Chondrocyte (in vitro differentiated cells): ENCODE measurements at regions not wholly inside any gene's neighbourhood (a gene's known extent, or its start where the extent isn't known, plus 50 kb on each side); places are given as distances from the start of the nearest gene placed in this dataset.

Experiments used
- DNase-seq: peaks from one replicate; pipeline ENCODE4 v3.0.0; 2021; ENCODE audit warnings: mixed read lengths, low spot score
- H3K27ac Mint-ChIP-seq: one replicate; pipeline ENCODE4 v1.8.0; 2021; ENCODE audit warnings: mild to moderate bottlenecking, moderate library complexity, mixed read lengths; ENCODE audit not compliant: unreplicated experiment
- H3K27me3 Mint-ChIP-seq: 2 replicates; pipeline ENCODE4 v1.8.0; 2021; ENCODE audit warnings: low read depth, mixed read lengths
- H3K36me3 Mint-ChIP-seq: 2 replicates; pipeline ENCODE4 v1.8.0; 2021; ENCODE audit warnings: low read depth, mixed read lengths
- H3K4me1 Mint-ChIP-seq: 2 replicates; pipeline ENCODE4 v1.8.0; 2021; ENCODE audit warnings: low read depth, mild to moderate bottlenecking, mixed read lengths
- H3K4me3 Mint-ChIP-seq: one replicate; pipeline ENCODE4 v1.8.0; 2021; ENCODE audit warnings: mild to moderate bottlenecking, moderate library complexity, mixed read lengths; ENCODE audit not compliant: unreplicated experiment
- H3K9me3 Mint-ChIP-seq: 2 replicates; pipeline ENCODE4 v1.8.0; 2021; ENCODE audit warnings: low read depth, mixed read lengths
- TF ChIP-seq, protein P1 (sequence below): fragments of 200-600 bp; sonication (generic); IDR thresholded peaks from 2 replicates; pipeline ENCODE4 v1.5.0; 2021; ENCODE audit warnings: antibody characterized with exemption, mild to moderate bottlenecking, moderate library complexity

DNA sequence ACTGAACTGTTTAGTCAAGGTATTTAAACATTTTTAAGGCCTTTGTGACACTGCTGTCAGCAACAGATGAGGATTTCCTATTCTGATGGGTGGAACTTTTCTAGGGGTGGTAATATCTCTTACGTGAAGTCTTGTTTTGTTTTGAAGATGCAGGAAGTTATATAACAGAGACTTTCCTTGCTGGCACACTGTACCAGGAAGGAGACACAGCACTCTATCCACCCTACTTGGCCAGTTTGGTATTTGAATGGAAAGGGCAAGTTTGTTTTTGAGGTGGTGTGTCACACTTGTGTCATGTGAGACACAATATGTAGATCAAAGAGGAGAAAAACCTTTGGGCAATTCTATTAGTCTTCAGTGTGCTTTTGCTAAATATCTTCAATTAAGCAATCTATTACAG lies 51.6 kb upstream of the SRP54 start:
- Mint-ChIP-seq H3K27ac (no peak overlapping the region), H3K27me3 (no peaks in the 10 kb centered on the region), H3K4me3 (no peak overlapping the region), H3K36me3 (no peaks in the 10 kb centered on the region), H3K9me3 (no peaks in the 10 kb centered on the region), H3K4me1 (peaks cover 10% of the 10 kb centered on the region)
- TF ChIP-seq, protein P1, sequence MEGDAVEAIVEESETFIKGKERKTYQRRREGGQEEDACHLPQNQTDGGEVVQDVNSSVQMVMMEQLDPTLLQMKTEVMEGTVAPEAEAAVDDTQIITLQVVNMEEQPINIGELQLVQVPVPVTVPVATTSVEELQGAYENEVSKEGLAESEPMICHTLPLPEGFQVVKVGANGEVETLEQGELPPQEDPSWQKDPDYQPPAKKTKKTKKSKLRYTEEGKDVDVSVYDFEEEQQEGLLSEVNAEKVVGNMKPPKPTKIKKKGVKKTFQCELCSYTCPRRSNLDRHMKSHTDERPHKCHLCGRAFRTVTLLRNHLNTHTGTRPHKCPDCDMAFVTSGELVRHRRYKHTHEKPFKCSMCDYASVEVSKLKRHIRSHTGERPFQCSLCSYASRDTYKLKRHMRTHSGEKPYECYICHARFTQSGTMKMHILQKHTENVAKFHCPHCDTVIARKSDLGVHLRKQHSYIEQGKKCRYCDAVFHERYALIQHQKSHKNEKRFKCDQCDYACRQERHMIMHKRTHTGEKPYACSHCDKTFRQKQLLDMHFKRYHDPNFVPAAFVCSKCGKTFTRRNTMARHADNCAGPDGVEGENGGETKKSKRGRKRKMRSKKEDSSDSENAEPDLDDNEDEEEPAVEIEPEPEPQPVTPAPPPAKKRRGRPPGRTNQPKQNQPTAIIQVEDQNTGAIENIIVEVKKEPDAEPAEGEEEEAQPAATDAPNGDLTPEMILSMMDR: no peak
- no peak for DNase-seq

DNA sequence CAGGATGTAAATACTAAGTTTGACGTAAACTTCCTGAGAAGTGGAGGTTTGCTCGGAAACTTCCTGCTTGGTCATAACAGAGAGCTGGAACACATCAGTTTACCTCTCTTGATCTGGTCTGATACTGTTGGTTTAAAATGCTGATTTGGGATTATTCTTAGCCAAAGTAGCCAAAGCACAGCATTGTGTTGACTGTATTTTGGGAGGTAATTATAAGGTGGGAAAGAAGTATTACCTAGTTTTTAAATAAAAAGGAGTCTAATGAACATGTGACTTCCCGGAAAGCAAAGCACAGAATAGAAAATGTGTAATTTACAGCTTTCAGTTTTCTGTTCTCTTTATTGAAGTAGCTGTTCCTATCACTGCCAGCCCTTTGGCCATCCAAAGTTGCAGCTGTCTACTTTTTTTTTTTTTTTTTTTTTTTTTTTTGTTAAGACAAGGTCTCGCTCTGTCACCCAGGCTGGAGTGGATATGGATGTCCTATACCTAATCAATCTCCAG lies 52.2 kb upstream of the SRP54 start:
- Mint-ChIP-seq H3K36me3 (no peaks in the 10 kb centered on the region), H3K9me3 (no peaks in the 10 kb centered on the region), H3K4me1 (peaks cover 10% of the 10 kb centered on the region), H3K27me3 (no peaks in the 10 kb centered on the region), H3K4me3 (no peak overlapping the region), H3K27ac (no peak overlapping the region)
- DNase-seq: no peak
- TF ChIP-seq, protein P1: no peak

DNA sequence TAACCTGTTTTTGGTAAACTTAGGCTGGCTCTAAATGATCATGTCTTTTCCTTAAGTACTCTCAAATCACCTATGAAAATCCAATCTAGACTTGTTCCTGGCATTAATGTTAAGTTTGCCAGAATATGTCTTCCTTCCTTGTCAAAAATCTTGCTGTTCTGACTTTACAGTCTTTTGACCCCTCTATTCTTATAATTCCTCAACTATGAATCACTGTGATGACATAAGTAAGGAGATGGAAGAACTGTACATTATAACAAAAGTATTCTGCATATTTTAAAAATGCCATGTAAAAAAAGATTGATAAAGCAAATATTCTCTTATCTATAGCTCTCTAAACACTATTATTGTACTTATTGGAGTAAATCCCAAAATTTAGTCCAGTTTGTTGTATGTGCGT lies 51.4 kb upstream of the BAZ1A start:
- Mint-ChIP-seq H3K4me1 (peaks cover 10% of the 10 kb centered on the region), H3K9me3 (peaks cover 6% of the 10 kb centered on the region), H3K27me3 (no peaks in the 10 kb centered on the region), H3K4me3 (no peak overlapping the region), H3K36me3 (peaks cover 1% of the 10 kb centered on the region), H3K27ac (peak overlapping the region; percentile 69)
- TF ChIP-seq, protein P1: no peak
- no peak for DNase-seq
